ENCODE measurements at regions not wholly inside any gene's neighbourhood (a gene's known extent, or its start where the extent isn't known, plus 50 kb on each side); places are given as distances from the start of the nearest gene placed in this dataset.

GRCh38 chr1:182196897-182197870, 135.7 kb upstream of the ZNF648 start:
- no peaks in the 10 kb centered on the region for H4K20me1 ChIP-seq (ENCODE audit: control insufficient read depth, extremely low read depth, insufficient read depth, low read length)
- H2AFZ ChIP-seq (ENCODE audit: control insufficient read depth, low read length), result no peak overlapping the region
- dilution Hi-C loops (cut with MboI; ENCODE audit: extremely low pct_ligation_motif_present, low sequenced_read_pairs), result no loop called here
- peaks cover 7% of the 10 kb centered on the region for H3K4me1 ChIP-seq (ENCODE audit: control insufficient read depth, extremely low read depth, insufficient read depth, low read length)
- DNase-seq (ENCODE audit: low read depth, low spot score) (no peak), FAIRE-seq (no peak)
- no peaks in the 10 kb centered on the region for H3K36me3 ChIP-seq (ENCODE audit: control insufficient read depth in 2 of 2, extremely low read depth in 1 of 2, insufficient read depth in 2 of 2, low read length in 2 of 2)
- no peak for TF ChIP-seq EZH2 (IDR thresholded peaks at IDR 0.05; ENCODE audit: low read length)
- TF ChIP-seq CTCF (optimal IDR thresholded peaks at IDR 0.05 in 1 of 3, IDR thresholded peaks at IDR 0.05 in 1 of 3, conservative IDR thresholded peaks at IDR 0.05 in 1 of 3; ENCODE audit: extremely low read depth in 1 of 3, insufficient read depth in 2 of 3, low read length in 3 of 3), result no peak
- H3K9me1 ChIP-seq (ENCODE audit: control insufficient read depth, extremely low read depth, insufficient read depth, low read length), result no peaks in the 10 kb centered on the region
- no peaks in the 10 kb centered on the region for H3K9me3 ChIP-seq (ENCODE audit: control insufficient read depth, low read depth, low read length)
- no peaks in the 10 kb centered on the region for H3K27me3 ChIP-seq (ENCODE audit: control insufficient read depth, extremely low read depth, insufficient read depth, low read length)
- no peak overlapping the region for H3K9ac ChIP-seq (ENCODE audit: control insufficient read depth, extremely low read depth, insufficient read depth, low read length)
- H3K27ac ChIP-seq (ENCODE audit: control insufficient read depth, insufficient read depth, low read length), result no peak overlapping the region
- no peak overlapping the region for H3K4me2 ChIP-seq (ENCODE audit: control insufficient read depth, extremely low read depth, insufficient read depth, low read depth, low read length)
- no peak overlapping the region for H3K4me3 ChIP-seq (ENCODE audit: control insufficient read depth in 2 of 3, extremely low read depth in 1 of 3, insufficient read depth in 2 of 3, low read depth in 1 of 3, low read length in 3 of 3)
- H3K79me2 ChIP-seq (ENCODE audit: control insufficient read depth, insufficient read depth, low read length), result no peaks in the 10 kb centered on the region

- H2AFZ ChIP-seq (ENCODE audit: control insufficient read depth, low read length), result no peak overlapping the region
- H3K9me3 ChIP-seq (ENCODE audit: control insufficient read depth, low read depth, low read length), result no peaks in the 10 kb centered on the region
- FAIRE-seq (no peak), DNase-seq (ENCODE audit: low read depth, low spot score) (no peak)
- no peak overlapping the region for H3K27ac ChIP-seq (ENCODE audit: control insufficient read depth, insufficient read depth, low read length)
- no peak overlapping the region for H3K4me2 ChIP-seq (ENCODE audit: control insufficient read depth, extremely low read depth, insufficient read depth, low read depth, low read length)
- H3K4me1 ChIP-seq (ENCODE audit: control insufficient read depth, extremely low read depth, insufficient read depth, low read length), result peaks cover 7% of the 10 kb centered on the region
- no peaks in the 10 kb centered on the region for H3K36me3 ChIP-seq (ENCODE audit: control insufficient read depth in 2 of 2, extremely low read depth in 1 of 2, insufficient read depth in 2 of 2, low read length in 2 of 2)
- no peak overlapping the region for H3K9ac ChIP-seq (ENCODE audit: control insufficient read depth, extremely low read depth, insufficient read depth, low read length)
- TF ChIP-seq EZH2 (IDR thresholded peaks at IDR 0.05; ENCODE audit: low read length) (no peak), CTCF (optimal IDR thresholded peaks at IDR 0.05 in 1 of 3, IDR thresholded peaks at IDR 0.05 in 1 of 3, conservative IDR thresholded peaks at IDR 0.05 in 1 of 3; ENCODE audit: extremely low read depth in 1 of 3, insufficient read depth in 2 of 3, low read length in 3 of 3) (no peak)
- dilution Hi-C loops (cut with MboI; ENCODE audit: extremely low pct_ligation_motif_present, low sequenced_read_pairs), result no loop called here
- H3K27me3 ChIP-seq (ENCODE audit: control insufficient read depth, extremely low read depth, insufficient read depth, low read length), result no peaks in the 10 kb centered on the region
- H3K79me2 ChIP-seq (ENCODE audit: control insufficient read depth, insufficient read depth, low read length), result no peaks in the 10 kb centered on the region
- no peak overlapping the region for H3K4me3 ChIP-seq (ENCODE audit: control insufficient read depth in 2 of 3, extremely low read depth in 1 of 3, insufficient read depth in 2 of 3, low read depth in 1 of 3, low read length in 3 of 3)
- no peaks in the 10 kb centered on the region for H4K20me1 ChIP-seq (ENCODE audit: control insufficient read depth, extremely low read depth, insufficient read depth, low read length)
- H3K9me1 ChIP-seq (ENCODE audit: control insufficient read depth, extremely low read depth, insufficient read depth, low read length), result no peaks in the 10 kb centered on the region
These were observed 134.2 kb upstream of the ZNF648 start for GRCh38 chr1:182195733-182196132.

All from keratinocyte (primary cell).